ENCODE measurements at regions not wholly inside any gene's neighbourhood (a gene's known extent, or its start where the extent isn't known, plus 50 kb on each side); places are given as distances from the start of the nearest gene placed in this dataset.

DNA sequence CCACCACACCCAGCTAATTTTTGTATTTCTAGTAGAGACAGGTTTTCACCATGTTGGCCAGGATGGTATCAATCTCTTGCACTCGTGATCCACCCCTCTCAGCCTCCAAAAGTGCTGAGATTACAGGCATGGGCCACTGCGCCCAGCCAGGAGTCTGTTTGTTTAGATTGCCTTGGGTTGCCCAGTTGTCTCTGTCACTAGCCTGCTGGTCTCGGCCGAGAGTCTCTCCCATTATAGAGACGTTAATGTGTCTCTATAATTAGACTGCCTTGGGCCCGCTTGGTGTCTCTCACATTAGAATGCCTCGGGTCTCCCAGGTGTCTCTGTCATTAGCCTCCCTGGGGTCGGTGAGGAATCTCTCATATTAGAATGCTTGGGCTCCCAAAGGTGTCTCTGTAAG lies 1533.6 kb downstream of the UQCRFS1 start:
- Histone ChIP-seq H4K20me1 (ENCODE audit: control insufficient read depth, insufficient read depth, insufficient read length) (no peaks in the 10 kb centered on the region), H2BK120ac (ENCODE audit: low read depth, low read length, poor library complexity, severe bottlenecking) (no peak overlapping the region), H4K8ac (replicated peaks; ENCODE audit: insufficient read length, low read depth, low read length) (no peak overlapping the region), H3K79me1 (ENCODE audit: insufficient read depth, low read depth, low read length, poor library complexity, severe bottlenecking) (no peaks in the 10 kb centered on the region), H2BK5ac (ENCODE audit: insufficient read length, low read length) (no peak overlapping the region), H2AFZ (ENCODE audit: low read length) (no peak overlapping the region), H3K56ac (ENCODE audit: insufficient read length, low read depth, low read length) (no peak overlapping the region), H2AK5ac (ENCODE audit: insufficient read length, low read length) (no peak overlapping the region), H3K79me2 (ENCODE audit: insufficient read depth, low read length) (no peaks in the 10 kb centered on the region), H3K27me3 (ENCODE audit: insufficient read depth, low read length) (no peaks in the 10 kb centered on the region), H3K14ac (ENCODE audit: insufficient read depth, low read length) (no peak overlapping the region), H2BK12ac (ENCODE audit: insufficient read length, low read depth, low read length) (no peak overlapping the region), H4K91ac (ENCODE audit: insufficient read length, low read depth, low read length) (no peak overlapping the region), H2BK20ac (ENCODE audit: low read depth, low read length, poor library complexity, severe bottlenecking) (no peak overlapping the region), H2BK15ac (ENCODE audit: low read depth, low read length) (no peak overlapping the region), H3K4me1 (ENCODE audit: insufficient read depth, low read length) (no peaks in the 10 kb centered on the region), H3K9me3 (ENCODE audit: control insufficient read depth, low read depth, low read length) (peaks cover 89% of the 10 kb centered on the region), H3K9ac (ENCODE audit: extremely low read depth, insufficient read length, low read length) (no peak overlapping the region), H4K5ac (ENCODE audit: insufficient read length, low read depth, low read length) (no peak overlapping the region), H3K18ac (ENCODE audit: insufficient read length, low read depth, low read length) (no peak overlapping the region), H3K4me2 (ENCODE audit: insufficient read depth, insufficient read length, low read length) (no peak overlapping the region), H3T11ph (ENCODE audit: low read length) (no peak overlapping the region), H3K4ac (ENCODE audit: low read depth, low read length) (no peak overlapping the region), H3K23me2 (ENCODE audit: insufficient read length, low read depth, low read length, poor library complexity, severe bottlenecking) (no peaks in the 10 kb centered on the region), H3K23ac (ENCODE audit: insufficient read length, low read depth, low read length) (no peak overlapping the region), H3K27ac (ENCODE audit: insufficient read length, low read depth, low read length) (no peak overlapping the region)
- H3K36me3 Mint-ChIP-seq (ENCODE audit: insufficient read depth in 1 of 3, low read depth in 3 of 3): peaks cover 4 to 37% (median 20%) of the 10 kb centered on the region in 3 experiments; a peak in 6 of 7 replicates
- no peaks in the 10 kb centered on the region for H3K4me1 Mint-ChIP-seq
- peak; percentile 1 for DNase-seq
- peaks cover 79 to 84% of the 10 kb centered on the region in 2 experiments for H3K9me3 Mint-ChIP-seq
- H3K4me3 Mint-ChIP-seq: no peak overlapping the region
- WGBS (ENCODE audit: extremely low coverage, insufficient read length, low lambda C conversion rate): no CpG with 5 or more reads among the region's 8 CpGs
- TF ChIP-seq, protein P1, sequence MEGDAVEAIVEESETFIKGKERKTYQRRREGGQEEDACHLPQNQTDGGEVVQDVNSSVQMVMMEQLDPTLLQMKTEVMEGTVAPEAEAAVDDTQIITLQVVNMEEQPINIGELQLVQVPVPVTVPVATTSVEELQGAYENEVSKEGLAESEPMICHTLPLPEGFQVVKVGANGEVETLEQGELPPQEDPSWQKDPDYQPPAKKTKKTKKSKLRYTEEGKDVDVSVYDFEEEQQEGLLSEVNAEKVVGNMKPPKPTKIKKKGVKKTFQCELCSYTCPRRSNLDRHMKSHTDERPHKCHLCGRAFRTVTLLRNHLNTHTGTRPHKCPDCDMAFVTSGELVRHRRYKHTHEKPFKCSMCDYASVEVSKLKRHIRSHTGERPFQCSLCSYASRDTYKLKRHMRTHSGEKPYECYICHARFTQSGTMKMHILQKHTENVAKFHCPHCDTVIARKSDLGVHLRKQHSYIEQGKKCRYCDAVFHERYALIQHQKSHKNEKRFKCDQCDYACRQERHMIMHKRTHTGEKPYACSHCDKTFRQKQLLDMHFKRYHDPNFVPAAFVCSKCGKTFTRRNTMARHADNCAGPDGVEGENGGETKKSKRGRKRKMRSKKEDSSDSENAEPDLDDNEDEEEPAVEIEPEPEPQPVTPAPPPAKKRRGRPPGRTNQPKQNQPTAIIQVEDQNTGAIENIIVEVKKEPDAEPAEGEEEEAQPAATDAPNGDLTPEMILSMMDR (conservative IDR thresholded peaks at IDR 0.05): no peak
- peaks cover 2% of the 10 kb centered on the region for H3K27me3 Mint-ChIP-seq (ENCODE audit: low read depth)
- no peak overlapping the region for H3K27ac Mint-ChIP-seq
